MM.1S (cell line): ENCODE measurements at regions not wholly inside any gene's neighbourhood (a gene's known extent, or its start where the extent isn't known, plus 50 kb on each side); places are given as distances from the start of the nearest gene placed in this dataset.

Experiments used
- CTCF ChIP-seq: fragments of 300-600 bp; sonication (generic); IDR thresholded peaks from 2 replicates; pipeline ENCODE4 v1.5.1; 2016; ENCODE audit warnings: antibody characterized with exemption, low read length, mixed read lengths
- EZH2phosphoT487 ChIP-seq: fragments of 300-600 bp; sonication (generic); IDR thresholded peaks from 2 replicates; pipeline ENCODE4 v1.6.1; 2018; ENCODE audit warnings: antibody characterized with exemption, low read length

GRCh38 chrX:20472620-20473258 lies 206.0 kb upstream of the RPS6KA3 start:
- TF ChIP-seq CTCF, result no peak
- TF ChIP-seq EZH2phosphoT487, result no peak
